H9 (cell line): ENCODE measurements at regions not wholly inside any gene's neighbourhood (a gene's known extent, or its start where the extent isn't known, plus 50 kb on each side); places are given as distances from the start of the nearest gene placed in this dataset.

Experiments used
- DNase-seq: peaks from one replicate; pipeline ENCODE4 v3.0.0-alpha.2; 2017
- H2AFZ ChIP-seq: one replicate; pipeline ENCODE4 v1.6.1; 2013; ENCODE audit warnings: mild to moderate bottlenecking, low read length, control low read depth, moderate library complexity
- H2AK5ac ChIP-seq: 2 replicates; pipeline ENCODE4 v1.6.1; 2013; ENCODE audit warnings: low read length, control low read depth, mixed read lengths; ENCODE audit not compliant: insufficient read length
- H2BK120ac ChIP-seq: one replicate; pipeline ENCODE4 v1.6.1; 2013; ENCODE audit warnings: low read depth, mild to moderate bottlenecking, low read length, control low read depth, inconsistent platforms; ENCODE audit not compliant: poor library complexity, severe bottlenecking
- H2BK12ac ChIP-seq: 2 replicates; pipeline ENCODE4 v1.6.1; 2013; ENCODE audit warnings: low read length, control low read depth, mixed read lengths, low read depth; ENCODE audit not compliant: insufficient read length
- H2BK15ac ChIP-seq: 2 replicates; pipeline ENCODE4 v1.6.1; 2013; ENCODE audit warnings: low read depth, low read length, control low read depth
- H2BK20ac ChIP-seq: one replicate; pipeline ENCODE4 v1.6.1; 2013; ENCODE audit warnings: low read depth, mild to moderate bottlenecking, low read length, control low read depth, inconsistent platforms; ENCODE audit not compliant: poor library complexity, severe bottlenecking
- H2BK5ac ChIP-seq: 2 replicates; pipeline ENCODE4 v1.6.1; 2013; ENCODE audit warnings: low read length, control low read depth, mixed read lengths; ENCODE audit not compliant: insufficient read length
- H3K14ac ChIP-seq: 2 replicates; pipeline ENCODE4 v1.6.1; 2013; ENCODE audit warnings: low read length, control low read depth; ENCODE audit not compliant: insufficient read depth
- H3K18ac ChIP-seq: 2 replicates; pipeline ENCODE4 v1.6.1; 2013; ENCODE audit warnings: low read depth, mild to moderate bottlenecking, mixed read lengths, low read length, control low read depth; ENCODE audit not compliant: insufficient read length
- H3K23ac ChIP-seq: 2 replicates; pipeline ENCODE4 v1.6.1; 2013; ENCODE audit warnings: low read length, control low read depth, mixed read lengths, low read depth; ENCODE audit not compliant: insufficient read length
- H3K23me2 ChIP-seq: 2 replicates; pipeline ENCODE4 v1.6.1; 2013; ENCODE audit warnings: low read depth, mild to moderate bottlenecking, mixed read lengths, low read length, control low read depth; ENCODE audit not compliant: insufficient read length, poor library complexity, severe bottlenecking
- H3K27ac ChIP-seq: 2 replicates; pipeline ENCODE4 v1.5.1; 2013; ENCODE audit warnings: low read length, control low read depth, mixed read lengths, low read depth; ENCODE audit not compliant: insufficient read length
- H3K27me3 ChIP-seq: 2 replicates; pipeline ENCODE4 v1.6.1; 2013; ENCODE audit warnings: low read length, control low read depth, inconsistent platforms; ENCODE audit not compliant: insufficient read depth
- H3K4ac ChIP-seq: 2 replicates; pipeline ENCODE4 v1.6.1; 2013; ENCODE audit warnings: low read depth, mild to moderate bottlenecking, control low read depth, inconsistent platforms, low read length, moderate library complexity
- H3K4me1 ChIP-seq: 2 replicates; pipeline ENCODE4 v1.6.1; 2013; ENCODE audit warnings: low read length, control low read depth, inconsistent platforms; ENCODE audit not compliant: insufficient read depth
- H3K4me2 ChIP-seq: 2 replicates; pipeline ENCODE4 v1.6.1; 2013; ENCODE audit warnings: low read length, control low read depth, mixed read lengths; ENCODE audit not compliant: insufficient read length, insufficient read depth
- H3K56ac ChIP-seq: 2 replicates; pipeline ENCODE4 v1.6.1; 2013; ENCODE audit warnings: low read depth, mild to moderate bottlenecking, mixed read lengths, low read length, control low read depth; ENCODE audit not compliant: insufficient read length
- H3K79me1 ChIP-seq: 2 replicates; pipeline ENCODE4 v1.6.1; 2013; ENCODE audit warnings: low read depth, mild to moderate bottlenecking, moderate library complexity, low read length, control low read depth, inconsistent platforms; ENCODE audit not compliant: insufficient read depth, poor library complexity, severe bottlenecking
- H3K79me2 ChIP-seq: 2 replicates; pipeline ENCODE4 v1.6.1; 2013; ENCODE audit warnings: low read length, control low read depth, inconsistent platforms; ENCODE audit not compliant: insufficient read depth
- H3K9ac ChIP-seq: 2 replicates; pipeline ENCODE4 v1.6.1; 2013; ENCODE audit warnings: low read length, control low read depth, mixed read lengths; ENCODE audit not compliant: insufficient read length; ENCODE audit errors: extremely low read depth
- H3K9me3 ChIP-seq: one replicate; pipeline ENCODE4 v1.6.1; 2013; ENCODE audit warnings: low read depth, low read length, inconsistent platforms; ENCODE audit not compliant: control insufficient read depth
- H3T11ph ChIP-seq: one replicate; pipeline ENCODE4 v1.6.1; 2013; ENCODE audit warnings: mild to moderate bottlenecking, low read length, control low read depth, inconsistent platforms
- H4K20me1 ChIP-seq: one replicate; pipeline ENCODE4 v1.6.1; 2013; ENCODE audit not compliant: control insufficient read depth, insufficient read length, insufficient read depth
- H4K5ac ChIP-seq: 2 replicates; pipeline ENCODE4 v1.6.1; 2013; ENCODE audit warnings: low read depth, mild to moderate bottlenecking, mixed read lengths, low read length, control low read depth; ENCODE audit not compliant: insufficient read length
- H4K8ac ChIP-seq: replicated peaks from 2 replicates; pipeline ENCODE4 v1.6.1; 2013; ENCODE audit warnings: low read length, control low read depth, mixed read lengths, low read depth; ENCODE audit not compliant: insufficient read length
- H4K91ac ChIP-seq: 2 replicates; pipeline ENCODE4 v1.6.1; 2013; ENCODE audit warnings: low read depth, mild to moderate bottlenecking, moderate library complexity, mixed read lengths, low read length, control low read depth; ENCODE audit not compliant: insufficient read length
- H3K27ac Mint-ChIP-seq, 3 experiments: 2 replicates in 2 of 3; 3 replicates in 1 of 3; pipeline ENCODE4 v1.8.0; 2020 to 2021; ENCODE audit warnings: mixed read lengths in 3 of 3, mild to moderate bottlenecking in 1 of 3, moderate library complexity in 1 of 3
- H3K27me3 Mint-ChIP-seq: 2 replicates; pipeline ENCODE4 v1.8.0; 2021; ENCODE audit warnings: low read depth, mild to moderate bottlenecking, moderate library complexity, mixed read lengths
- H3K36me3 Mint-ChIP-seq, 3 experiments: 2 replicates in 2 of 3; 3 replicates in 1 of 3; pipeline ENCODE4 v1.8.0; 2020 to 2021; ENCODE audit warnings: low read depth in 3 of 3, mixed read lengths in 3 of 3; ENCODE audit not compliant: insufficient read depth in 1 of 3
- H3K4me1 Mint-ChIP-seq, 2 experiments: 2 replicates each; pipeline ENCODE4 v1.8.0; 2020; ENCODE audit warnings: mixed read lengths in 2 of 2
- H3K4me3 Mint-ChIP-seq, 2 experiments: 2 replicates in 1 of 2; 3 replicates in 1 of 2; pipeline ENCODE4 v1.8.0; 2020 to 2021; ENCODE audit warnings: mild to moderate bottlenecking in 2 of 2, mixed read lengths in 2 of 2, moderate library complexity in 1 of 2
- H3K9me3 Mint-ChIP-seq, 2 experiments: 2 replicates in 1 of 2; 3 replicates in 1 of 2; pipeline ENCODE4 v1.8.0; 2020; ENCODE audit warnings: mild to moderate bottlenecking in 2 of 2, mixed read lengths in 2 of 2, moderate library complexity in 1 of 2
- CTCF ChIP-seq: fragments of 200-600 bp; sonication (generic); conservative IDR thresholded peaks from 3 replicates; pipeline ENCODE4 v1.8.0; 2021; ENCODE audit warnings: antibody characterized with exemption, mild to moderate bottlenecking
- WGBS: extraction: QIAGEN DNeasy Blood & Tissue Kit; methylation state at CpG from one replicate; pipeline ENCODE4 v1.1.7; 2013; ENCODE audit warnings: missing lambda C conversion rate, low lambda C conversion rate, mixed read lengths; ENCODE audit not compliant: insufficient read length; ENCODE audit errors: extremely low coverage; 5-methylcytosine and 5-hydroxymethylcytosine counted together

- TF ChIP-seq CTCF = no peak
- no peaks in the 10 kb centered on the region for H4K20me1 ChIP-seq
- WGBS = no CpG with 5 or more reads among the region's 4 CpGs
Measured at GRCh38 chr6:68127074-68127473, 508.0 kb upstream of the ADGRB3 start.

More at GRCh38 chr6:68127074-68127473, 508.0 kb upstream of the ADGRB3 start:
- DNase-seq = no peak
- no peak overlapping the region for H3K9ac ChIP-seq
- H3K18ac ChIP-seq = no peak overlapping the region
- no peaks in the 10 kb centered on the region for H3K23me2 ChIP-seq
- H4K5ac ChIP-seq = no peak overlapping the region
- Mint-ChIP-seq H3K9me3 (peaks cover 10 to 11% of the 10 kb centered on the region in 2 experiments), H3K4me1 (no peaks in the 10 kb centered on the region; a peak in 1 of 4 replicates), H3K4me3 (no peak overlapping the region), H3K36me3 (peaks cover 9 to 14% (median 10%) of the 10 kb centered on the region in 3 experiments), H3K27me3 (no peaks in the 10 kb centered on the region; the same call in 1 of the 2 replicates), H3K27ac (no peak overlapping the region)
- no peak overlapping the region for H2BK12ac ChIP-seq
- no peak overlapping the region for H2BK15ac ChIP-seq
- no peak overlapping the region for H3K4me2 ChIP-seq
- no peaks in the 10 kb centered on the region for H3K27me3 ChIP-seq
- H3K79me1 ChIP-seq = no peaks in the 10 kb centered on the region
- H3K9me3 ChIP-seq = peaks cover 8% of the 10 kb centered on the region
- H2BK120ac ChIP-seq = no peak overlapping the region
- H4K91ac ChIP-seq = no peak overlapping the region
- no peak overlapping the region for H2AFZ ChIP-seq
- H4K8ac ChIP-seq = no peak overlapping the region
- no peaks in the 10 kb centered on the region for H3K79me2 ChIP-seq
- no peak overlapping the region for H2BK20ac ChIP-seq
- H3K23ac ChIP-seq = no peak overlapping the region
- H2AK5ac ChIP-seq = no peak overlapping the region
- no peak overlapping the region for H2BK5ac ChIP-seq
- no peaks in the 10 kb centered on the region for H3K4me1 ChIP-seq
- no peak overlapping the region for H3T11ph ChIP-seq
- no peak overlapping the region for H3K14ac ChIP-seq
- no peak overlapping the region for H3K4ac ChIP-seq
- no peak overlapping the region for H3K27ac ChIP-seq
- no peak overlapping the region for H3K56ac ChIP-seq
